Hematopoietic multipotent progenitor cell treated with erythropoietin and hydrocortisone succinate and interleukin-3 and kit ligand, for 4 days (in vitro differentiated cells): ENCODE measurements at regions not wholly inside any gene's neighbourhood (a gene's known extent, or its start where the extent isn't known, plus 50 kb on each side); places are given as distances from the start of the nearest gene placed in this dataset.

Source experiments
- DNase-seq: peaks from one replicate; pipeline ENCODE4 v3.0.0-alpha.2; 2015

GRCh38 chr9:106535439-106535838 is 327.5 kb upstream of the ZNF462 start:
- DNase-seq = no peak

GRCh38 chr9:106557996-106558667 is 304.8 kb upstream of the ZNF462 start:
- no peak for DNase-seq

- peak; percentile 10 for DNase-seq
Measured at GRCh38 chr9:106560540-106560939, 302.4 kb upstream of the ZNF462 start.

- no peak for DNase-seq
Measured at GRCh38 chr9:106575823-106576222, 287.1 kb upstream of the ZNF462 start.

- no peak for DNase-seq
Measured at GRCh38 chr9:106576232-106576760, 286.7 kb upstream of the ZNF462 start.

GRCh38 chr9:106577121-106577520 is 285.8 kb upstream of the ZNF462 start:
- no peak for DNase-seq

- peak; percentile 21 for DNase-seq
Measured at GRCh38 chr9:106580546-106580945, 282.4 kb upstream of the ZNF462 start.

- DNase-seq = no peak
Measured at GRCh38 chr9:106581973-106582372, 281.0 kb upstream of the ZNF462 start.

- DNase-seq = no peak
Measured at GRCh38 chr9:106583751-106584150, 279.2 kb upstream of the ZNF462 start.

GRCh38 chr9:106587042-106587441 is 275.9 kb upstream of the ZNF462 start:
- no peak for DNase-seq

- DNase-seq = no peak
Measured at GRCh38 chr9:106588626-106589025, 274.3 kb upstream of the ZNF462 start.

- DNase-seq = no peak
Measured at GRCh38 chr9:106590759-106591505, 272.0 kb upstream of the ZNF462 start.

GRCh38 chr9:106593201-106593600 is 269.8 kb upstream of the ZNF462 start:
- DNase-seq = no peak

- peak; percentile 31 for DNase-seq
Measured at GRCh38 chr9:106596984-106597383, 266.0 kb upstream of the ZNF462 start.

GRCh38 chr9:106600955-106601560 is 261.9 kb upstream of the ZNF462 start:
- no peak for DNase-seq

GRCh38 chr9:106602344-106602743 is 260.6 kb upstream of the ZNF462 start:
- no peak for DNase-seq

- DNase-seq = no peak
Measured at GRCh38 chr9:106613250-106613737, 249.7 kb upstream of the ZNF462 start.

- no peak for DNase-seq
Measured at GRCh38 chr9:106615118-106615889, 247.7 kb upstream of the ZNF462 start.

GRCh38 chr9:106616026-106616425 is 246.9 kb upstream of the ZNF462 start:
- DNase-seq = no peak

GRCh38 chr9:106616851-106617345 is 246.1 kb upstream of the ZNF462 start:
- DNase-seq = no peak

- no peak for DNase-seq
Measured at GRCh38 chr9:106619211-106619610, 243.8 kb upstream of the ZNF462 start.

GRCh38 chr9:106620081-106620480 is 242.9 kb upstream of the ZNF462 start:
- no peak for DNase-seq

- no peak for DNase-seq
Measured at GRCh38 chr9:106620866-106621265, 242.1 kb upstream of the ZNF462 start.
